Body of pancreas (tissue), 4 donors: ENCODE measurements at regions not wholly inside any gene's neighbourhood (a gene's known extent, or its start where the extent isn't known, plus 50 kb on each side); places are given as distances from the start of the nearest gene placed in this dataset.

Source experiments
- CTCF ChIP-seq, 7 experiments: fragments of 450-650 bp in 4 of 7; fragments of 200-600 bp in 3 of 7; sonication (generic) in 3 of 7; IDR thresholded peaks; one replicate each; pipeline ENCODE4 v1.5.1; 2016 to 2019; ENCODE audit warnings: antibody characterized with exemption in 7 of 7
- POLR2A ChIP-seq, 3 donors: fragments of 450-650 bp; IDR thresholded peaks; one replicate each; pipeline ENCODE4 v1.6.1; 2016; ENCODE audit warnings: antibody characterized with exemption in 3 of 3, mild to moderate bottlenecking in 2 of 3

- TF ChIP-seq CTCF (IDR thresholded peaks at IDR 0.05) (no peak), POLR2A (IDR thresholded peaks at IDR 0.05) (no peak)
Observed at GRCh38 chr4:60173718-60174117, 1026.4 kb upstream of the ADGRL3 start.
